HEK293 (cell line): ENCODE measurements at regions not wholly inside any gene's neighbourhood (a gene's known extent, or its start where the extent isn't known, plus 50 kb on each side); places are given as distances from the start of the nearest gene placed in this dataset.

Experiments
- FEZF1 ChIP-seq: fragments of 450-650 bp; formaldehyde crosslinking; IDR thresholded peaks from 2 replicates; pipeline ENCODE4 v1.5.1; 2016; ENCODE audit warnings: missing biosample characterization, missing genetic modification characterization
- GLI2 ChIP-seq: fragments of 450-650 bp; formaldehyde crosslinking; IDR thresholded peaks from 2 replicates; pipeline ENCODE4; 2017; ENCODE audit warnings: missing biosample characterization, missing genetic modification characterization, low read depth, borderline replicate concordance
- GLIS2 ChIP-seq: fragments of 450-650 bp; formaldehyde crosslinking; IDR thresholded peaks from 2 replicates; pipeline ENCODE4 v1.5.1; 2016; ENCODE audit warnings: missing biosample characterization, missing genetic modification characterization
- KLF1 ChIP-seq: fragments of 450-650 bp; formaldehyde crosslinking; IDR thresholded peaks from 2 replicates; pipeline ENCODE4 v1.5.1; 2016; ENCODE audit warnings: missing biosample characterization, missing genetic modification characterization
- KLF10 ChIP-seq: fragments of 450-650 bp; IDR thresholded peaks from 2 replicates; pipeline ENCODE4 v1.5.1; 2018; ENCODE audit warnings: missing biosample characterization, mild to moderate bottlenecking, missing genetic modification characterization
- MZF1 ChIP-seq: fragments of 450-650 bp; formaldehyde crosslinking; IDR thresholded peaks from 2 replicates; pipeline ENCODE4 v1.5.1; 2017; ENCODE audit warnings: missing biosample characterization, missing genetic modification characterization, borderline replicate concordance
- REPIN1 ChIP-seq: fragments of 450-650 bp; formaldehyde crosslinking; IDR thresholded peaks from 2 replicates; pipeline ENCODE4 v1.5.1; 2017; ENCODE audit warnings: missing biosample characterization, missing genetic modification characterization, low read depth
- SETDB1 ChIP-seq: IDR thresholded peaks from one replicate; pipeline ENCODE4 v1.6.1; 2017; ENCODE audit warnings: mild to moderate bottlenecking, low read length, moderate library complexity, mixed read lengths; ENCODE audit not compliant: insufficient read length
- YY1 ChIP-seq: fragments of 450-650 bp; formaldehyde crosslinking; IDR thresholded peaks from 2 replicates; pipeline ENCODE4 v1.5.1; 2018; ENCODE audit warnings: missing biosample characterization, missing genetic modification characterization
- ZFHX2 ChIP-seq: fragments of 450-650 bp; formaldehyde crosslinking; conservative IDR thresholded peaks from 2 replicates; pipeline ENCODE4 v1.5.1; 2016; ENCODE audit warnings: missing biosample characterization, missing genetic modification characterization
- ZNF121 ChIP-seq: fragments of 450-650 bp; formaldehyde crosslinking; IDR thresholded peaks from 2 replicates; pipeline ENCODE4 v1.5.1; 2016; ENCODE audit warnings: missing biosample characterization, missing genetic modification characterization
- ZNF302 ChIP-seq: fragments of 450-650 bp; formaldehyde crosslinking; IDR thresholded peaks from 2 replicates; pipeline ENCODE4 v1.5.1; 2016; ENCODE audit warnings: missing biosample characterization, missing genetic modification characterization, low read depth
- ZNF423 ChIP-seq: fragments of 450-650 bp; formaldehyde crosslinking; IDR thresholded peaks from 2 replicates; pipeline ENCODE4 v1.5.1; 2016; ENCODE audit warnings: missing biosample characterization, missing genetic modification characterization
- ZNF510 ChIP-seq: fragments of 450-650 bp; formaldehyde crosslinking; IDR thresholded peaks from 2 replicates; pipeline ENCODE4 v1.5.1; 2018; ENCODE audit warnings: mild to moderate bottlenecking, missing genetic modification characterization, missing biosample characterization; ENCODE audit not compliant: insufficient replicate concordance
- ZNF560 ChIP-seq: fragments of 450-650 bp; formaldehyde crosslinking; IDR thresholded peaks from 2 replicates; pipeline ENCODE4 v1.5.1; 2017; ENCODE audit warnings: missing biosample characterization, missing genetic modification characterization, borderline replicate concordance
- ZNF658 ChIP-seq: fragments of 450-650 bp; formaldehyde crosslinking; IDR thresholded peaks from 2 replicates; pipeline ENCODE4; 2016; ENCODE audit warnings: missing biosample characterization, missing genetic modification characterization
- ZSCAN30 ChIP-seq: fragments of 450-650 bp; IDR thresholded peaks from 2 replicates; pipeline ENCODE4 v1.5.1; 2018; ENCODE audit warnings: missing biosample characterization, mild to moderate bottlenecking, missing genetic modification characterization, moderate library complexity
- TF ChIP-seq, protein P1 (sequence below): fragments of 450-650 bp; formaldehyde crosslinking; IDR thresholded peaks from 2 replicates; pipeline ENCODE4 v1.5.1; 2016; ENCODE audit warnings: missing biosample characterization, missing genetic modification characterization, low read depth
- TF ChIP-seq, protein P2 (sequence below): fragments of 450-650 bp; formaldehyde crosslinking; IDR thresholded peaks from 2 replicates; pipeline ENCODE4 v1.5.1; 2016; ENCODE audit warnings: missing biosample characterization, missing genetic modification characterization
- TF ChIP-seq, protein P3 (sequence below): fragments of 450-650 bp; formaldehyde crosslinking; IDR thresholded peaks from 2 replicates; pipeline ENCODE4 v1.5.1; 2016; ENCODE audit warnings: missing biosample characterization, missing genetic modification characterization
- TF ChIP-seq, protein P4 (sequence below): fragments of 450-650 bp; formaldehyde crosslinking; IDR thresholded peaks from 2 replicates; pipeline ENCODE4 v1.5.1; 2017; ENCODE audit warnings: missing biosample characterization, missing genetic modification characterization
- TF ChIP-seq, protein P5 (sequence below): fragments of 450-650 bp; IDR thresholded peaks from 2 replicates; pipeline ENCODE4 v1.5.1; 2018; ENCODE audit warnings: missing biosample characterization, mild to moderate bottlenecking, missing genetic modification characterization
- TF ChIP-seq, protein P6 (sequence below): fragments of 450-650 bp; formaldehyde crosslinking; IDR thresholded peaks from 2 replicates; pipeline ENCODE4 v1.5.1; 2016; ENCODE audit warnings: missing biosample characterization, missing genetic modification characterization
- TF ChIP-seq, protein P7 (sequence below): fragments of 450-650 bp; formaldehyde crosslinking; IDR thresholded peaks from 2 replicates; pipeline ENCODE4 v1.5.1; 2016; ENCODE audit warnings: missing biosample characterization, missing genetic modification characterization

DNA sequence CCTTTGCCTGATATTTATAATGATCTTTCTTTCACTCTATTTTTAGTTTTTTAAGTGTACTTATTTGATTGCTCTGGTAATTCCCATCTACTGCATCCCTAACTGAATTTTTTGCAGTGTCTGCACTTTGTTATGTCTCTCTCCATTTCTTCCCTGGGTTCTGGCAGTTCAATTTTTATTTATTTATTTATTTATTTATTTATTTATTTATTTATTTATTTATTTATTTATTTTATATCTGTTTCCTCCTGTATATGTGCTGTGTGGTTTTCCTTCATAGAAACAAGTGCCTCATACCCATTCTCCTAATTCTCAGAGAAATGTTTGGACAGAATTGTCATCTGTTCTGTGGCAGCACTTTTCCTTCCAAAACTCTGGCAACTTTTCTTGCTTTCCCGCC is 2370.8 kb upstream of the WWC1 start (continued):
- 0 out of 2 replicates have a peak, but pooled peaks have one; percentile 35 for TF ChIP-seq ZNF560 (tag by site-specific recombination)
- TF ChIP-seq, protein P1, sequence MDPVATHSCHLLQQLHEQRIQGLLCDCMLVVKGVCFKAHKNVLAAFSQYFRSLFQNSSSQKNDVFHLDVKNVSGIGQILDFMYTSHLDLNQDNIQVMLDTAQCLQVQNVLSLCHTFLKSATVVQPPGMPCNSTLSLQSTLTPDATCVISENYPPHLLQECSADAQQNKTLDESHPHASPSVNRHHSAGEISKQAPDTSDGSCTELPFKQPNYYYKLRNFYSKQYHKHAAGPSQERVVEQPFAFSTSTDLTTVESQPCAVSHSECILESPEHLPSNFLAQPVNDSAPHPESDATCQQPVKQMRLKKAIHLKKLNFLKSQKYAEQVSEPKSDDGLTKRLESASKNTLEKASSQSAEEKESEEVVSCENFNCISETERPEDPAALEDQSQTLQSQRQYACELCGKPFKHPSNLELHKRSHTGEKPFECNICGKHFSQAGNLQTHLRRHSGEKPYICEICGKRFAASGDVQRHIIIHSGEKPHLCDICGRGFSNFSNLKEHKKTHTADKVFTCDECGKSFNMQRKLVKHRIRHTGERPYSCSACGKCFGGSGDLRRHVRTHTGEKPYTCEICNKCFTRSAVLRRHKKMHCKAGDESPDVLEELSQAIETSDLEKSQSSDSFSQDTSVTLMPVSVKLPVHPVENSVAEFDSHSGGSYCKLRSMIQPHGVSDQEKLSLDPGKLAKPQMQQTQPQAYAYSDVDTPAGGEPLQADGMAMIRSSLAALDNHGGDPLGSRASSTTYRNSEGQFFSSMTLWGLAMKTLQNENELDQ (tag by site-specific recombination) = no peak
- TF ChIP-seq ZSCAN30 (tag by site-specific recombination) = no peak
- no peak for TF ChIP-seq ZFHX2 (tag by site-specific recombination)
- TF ChIP-seq YY1 (tag by site-specific recombination) = no peak
- TF ChIP-seq ZNF121 (tag by site-specific recombination) = no peak
- TF ChIP-seq ZNF302 (tag by site-specific recombination) = no peak
- TF ChIP-seq GLIS2 = no peak
- TF ChIP-seq, protein P2, sequence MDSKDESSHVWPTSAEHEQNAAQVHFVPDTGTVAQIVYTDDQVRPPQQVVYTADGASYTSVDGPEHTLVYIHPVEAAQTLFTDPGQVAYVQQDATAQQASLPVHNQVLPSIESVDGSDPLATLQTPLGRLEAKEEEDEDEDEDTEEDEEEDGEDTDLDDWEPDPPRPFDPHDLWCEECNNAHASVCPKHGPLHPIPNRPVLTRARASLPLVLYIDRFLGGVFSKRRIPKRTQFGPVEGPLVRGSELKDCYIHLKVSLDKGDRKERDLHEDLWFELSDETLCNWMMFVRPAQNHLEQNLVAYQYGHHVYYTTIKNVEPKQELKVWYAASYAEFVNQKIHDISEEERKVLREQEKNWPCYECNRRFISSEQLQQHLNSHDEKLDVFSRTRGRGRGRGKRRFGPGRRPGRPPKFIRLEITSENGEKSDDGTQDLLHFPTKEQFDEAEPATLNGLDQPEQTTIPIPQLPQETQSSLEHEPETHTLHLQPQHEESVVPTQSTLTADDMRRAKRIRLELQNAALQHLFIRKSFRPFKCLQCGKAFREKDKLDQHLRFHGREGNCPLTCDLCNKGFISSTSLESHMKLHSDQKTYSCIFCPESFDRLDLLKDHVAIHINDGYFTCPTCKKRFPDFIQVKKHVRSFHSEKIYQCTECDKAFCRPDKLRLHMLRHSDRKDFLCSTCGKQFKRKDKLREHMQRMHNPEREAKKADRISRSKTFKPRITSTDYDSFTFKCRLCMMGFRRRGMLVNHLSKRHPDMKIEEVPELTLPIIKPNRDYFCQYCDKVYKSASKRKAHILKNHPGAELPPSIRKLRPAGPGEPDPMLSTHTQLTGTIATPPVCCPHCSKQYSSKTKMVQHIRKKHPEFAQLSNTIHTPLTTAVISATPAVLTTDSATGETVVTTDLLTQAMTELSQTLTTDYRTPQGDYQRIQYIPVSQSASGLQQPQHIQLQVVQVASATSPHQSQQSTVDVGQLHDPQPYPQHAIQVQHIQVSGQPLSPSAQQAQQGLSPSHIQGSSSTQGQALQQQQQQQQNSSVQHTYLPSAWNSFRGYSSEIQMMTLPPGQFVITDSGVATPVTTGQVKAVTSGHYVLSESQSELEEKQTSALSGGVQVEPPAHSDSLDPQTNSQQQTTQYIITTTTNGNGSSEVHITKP (tag by site-specific recombination) = no peak
- TF ChIP-seq MZF1 (tag by site-specific recombination) = no peak
- TF ChIP-seq ZNF510 (tag by site-specific recombination) = peak; percentile 73
- no peak for TF ChIP-seq ZNF423 (tag by site-specific recombination)
- TF ChIP-seq, protein P3, sequence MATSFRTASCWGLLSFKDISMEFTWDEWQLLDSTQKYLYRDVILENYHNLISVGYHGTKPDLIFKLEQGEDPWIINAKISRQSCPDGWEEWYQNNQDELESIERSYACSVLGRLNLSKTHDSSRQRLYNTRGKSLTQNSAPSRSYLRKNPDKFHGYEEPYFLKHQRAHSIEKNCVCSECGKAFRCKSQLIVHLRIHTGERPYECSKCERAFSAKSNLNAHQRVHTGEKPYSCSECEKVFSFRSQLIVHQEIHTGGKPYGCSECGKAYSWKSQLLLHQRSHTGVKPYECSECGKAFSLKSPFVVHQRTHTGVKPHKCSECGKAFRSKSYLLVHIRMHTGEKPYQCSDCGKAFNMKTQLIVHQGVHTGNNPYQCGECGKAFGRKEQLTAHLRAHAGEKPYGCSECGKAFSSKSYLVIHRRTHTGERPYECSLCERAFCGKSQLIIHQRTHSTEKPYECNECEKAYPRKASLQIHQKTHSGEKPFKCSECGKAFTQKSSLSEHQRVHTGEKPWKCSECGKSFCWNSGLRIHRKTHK (tag by site-specific recombination) = no peak
- TF ChIP-seq, protein P4, sequence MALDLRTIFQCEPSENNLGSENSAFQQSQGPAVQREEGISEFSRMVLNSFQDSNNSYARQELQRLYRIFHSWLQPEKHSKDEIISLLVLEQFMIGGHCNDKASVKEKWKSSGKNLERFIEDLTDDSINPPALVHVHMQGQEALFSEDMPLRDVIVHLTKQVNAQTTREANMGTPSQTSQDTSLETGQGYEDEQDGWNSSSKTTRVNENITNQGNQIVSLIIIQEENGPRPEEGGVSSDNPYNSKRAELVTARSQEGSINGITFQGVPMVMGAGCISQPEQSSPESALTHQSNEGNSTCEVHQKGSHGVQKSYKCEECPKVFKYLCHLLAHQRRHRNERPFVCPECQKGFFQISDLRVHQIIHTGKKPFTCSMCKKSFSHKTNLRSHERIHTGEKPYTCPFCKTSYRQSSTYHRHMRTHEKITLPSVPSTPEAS (tag by site-specific recombination) = no peak
- TF ChIP-seq KLF1 (tag by site-specific recombination) = no peak
- no peak for TF ChIP-seq REPIN1 (tag by site-specific recombination)
- no peak for TF ChIP-seq KLF10
- TF ChIP-seq, protein P5, sequence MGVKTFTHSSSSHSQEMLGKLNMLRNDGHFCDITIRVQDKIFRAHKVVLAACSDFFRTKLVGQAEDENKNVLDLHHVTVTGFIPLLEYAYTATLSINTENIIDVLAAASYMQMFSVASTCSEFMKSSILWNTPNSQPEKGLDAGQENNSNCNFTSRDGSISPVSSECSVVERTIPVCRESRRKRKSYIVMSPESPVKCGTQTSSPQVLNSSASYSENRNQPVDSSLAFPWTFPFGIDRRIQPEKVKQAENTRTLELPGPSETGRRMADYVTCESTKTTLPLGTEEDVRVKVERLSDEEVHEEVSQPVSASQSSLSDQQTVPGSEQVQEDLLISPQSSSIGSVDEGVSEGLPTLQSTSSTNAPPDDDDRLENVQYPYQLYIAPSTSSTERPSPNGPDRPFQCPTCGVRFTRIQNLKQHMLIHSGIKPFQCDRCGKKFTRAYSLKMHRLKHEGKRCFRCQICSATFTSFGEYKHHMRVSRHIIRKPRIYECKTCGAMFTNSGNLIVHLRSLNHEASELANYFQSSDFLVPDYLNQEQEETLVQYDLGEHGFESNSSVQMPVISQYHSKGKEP (tag by site-specific recombination) = no peak
- peak; percentile 32; the same call in 1 of the 2 replicates for TF ChIP-seq GLI2 (tag by site-specific recombination)
- TF ChIP-seq FEZF1 (tag by site-specific recombination) = no peak
- TF ChIP-seq, protein P6, sequence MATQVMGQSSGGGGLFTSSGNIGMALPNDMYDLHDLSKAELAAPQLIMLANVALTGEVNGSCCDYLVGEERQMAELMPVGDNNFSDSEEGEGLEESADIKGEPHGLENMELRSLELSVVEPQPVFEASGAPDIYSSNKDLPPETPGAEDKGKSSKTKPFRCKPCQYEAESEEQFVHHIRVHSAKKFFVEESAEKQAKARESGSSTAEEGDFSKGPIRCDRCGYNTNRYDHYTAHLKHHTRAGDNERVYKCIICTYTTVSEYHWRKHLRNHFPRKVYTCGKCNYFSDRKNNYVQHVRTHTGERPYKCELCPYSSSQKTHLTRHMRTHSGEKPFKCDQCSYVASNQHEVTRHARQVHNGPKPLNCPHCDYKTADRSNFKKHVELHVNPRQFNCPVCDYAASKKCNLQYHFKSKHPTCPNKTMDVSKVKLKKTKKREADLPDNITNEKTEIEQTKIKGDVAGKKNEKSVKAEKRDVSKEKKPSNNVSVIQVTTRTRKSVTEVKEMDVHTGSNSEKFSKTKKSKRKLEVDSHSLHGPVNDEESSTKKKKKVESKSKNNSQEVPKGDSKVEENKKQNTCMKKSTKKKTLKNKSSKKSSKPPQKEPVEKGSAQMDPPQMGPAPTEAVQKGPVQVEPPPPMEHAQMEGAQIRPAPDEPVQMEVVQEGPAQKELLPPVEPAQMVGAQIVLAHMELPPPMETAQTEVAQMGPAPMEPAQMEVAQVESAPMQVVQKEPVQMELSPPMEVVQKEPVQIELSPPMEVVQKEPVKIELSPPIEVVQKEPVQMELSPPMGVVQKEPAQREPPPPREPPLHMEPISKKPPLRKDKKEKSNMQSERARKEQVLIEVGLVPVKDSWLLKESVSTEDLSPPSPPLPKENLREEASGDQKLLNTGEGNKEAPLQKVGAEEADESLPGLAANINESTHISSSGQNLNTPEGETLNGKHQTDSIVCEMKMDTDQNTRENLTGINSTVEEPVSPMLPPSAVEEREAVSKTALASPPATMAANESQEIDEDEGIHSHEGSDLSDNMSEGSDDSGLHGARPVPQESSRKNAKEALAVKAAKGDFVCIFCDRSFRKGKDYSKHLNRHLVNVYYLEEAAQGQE (tag by site-specific recombination) = peak; percentile 59; the same call in 1 of the 2 replicates
- TF ChIP-seq, protein P7, sequence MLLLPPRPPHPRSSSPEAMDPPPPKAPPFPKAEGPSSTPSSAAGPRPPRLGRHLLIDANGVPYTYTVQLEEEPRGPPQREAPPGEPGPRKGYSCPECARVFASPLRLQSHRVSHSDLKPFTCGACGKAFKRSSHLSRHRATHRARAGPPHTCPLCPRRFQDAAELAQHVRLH (tag by site-specific recombination) = no peak
- TF ChIP-seq ZNF658 (tag by site-specific recombination) = no peak
- TF ChIP-seq SETDB1 = no peak
